ENCODE measurements at regions not wholly inside any gene's neighbourhood (a gene's known extent, or its start where the extent isn't known, plus 50 kb on each side); places are given as distances from the start of the nearest gene placed in this dataset.

- Histone ChIP-seq H3F3A (ENCODE audit: insufficient read depth, low read depth) (no peaks in the 10 kb centered on the region), H3K4me1 (replicated peaks; ENCODE audit: insufficient read depth) (0 out of 2 replicates have a peak, but pooled peaks cover 5% of the 10 kb centered on the region), H3K27me3 (ENCODE audit: insufficient read depth, low read depth) (no peaks in the 10 kb centered on the region), H3K27ac (no peak overlapping the region), H3K79me2 (ENCODE audit: low read depth) (no peaks in the 10 kb centered on the region), H3K36me3 (ENCODE audit: low read depth) (no peaks in the 10 kb centered on the region), H2AFZ (no peak overlapping the region; the same call in 1 of the 2 replicates), H3K4me3 (no peak overlapping the region), H4K20me1 (ENCODE audit: insufficient read depth) (no peaks in the 10 kb centered on the region), H3K4me2 (no peak overlapping the region), H3K9me3 (ENCODE audit: insufficient read depth, low read depth) (no peaks in the 10 kb centered on the region), H3K9me2 (ENCODE audit: insufficient read depth) (no peaks in the 10 kb centered on the region)
- no TSS peak for BruUV-seq (replicated peaks)
- CTCF ChIA-PET: interaction anchor here (1.2 kb wide), 1 partner anchor 97 kb away, joined by 4 read pairs; no protein-coding TSS in a partner anchor
- peak in 1 of 2 experiments; percentile 37 for DNase-seq
- intact Hi-C loops (cut with micrococcal nuclease; ENCODE audit: unreplicated experiment): no loop called here
- POLR2A ChIA-PET (ENCODE audit: unreplicated experiment): no interaction called here
- no peak for TF ChIP-seq EZH2 (IDR thresholded peaks at IDR 0.05; ENCODE audit: low read depth)
- no peak for TF ChIP-seq CTCF (conservative IDR thresholded peaks at IDR 0.05)
Observed at GRCh38 chr13:50222569-50223332, 207.5 kb downstream of the KCNRG start.

DNA sequence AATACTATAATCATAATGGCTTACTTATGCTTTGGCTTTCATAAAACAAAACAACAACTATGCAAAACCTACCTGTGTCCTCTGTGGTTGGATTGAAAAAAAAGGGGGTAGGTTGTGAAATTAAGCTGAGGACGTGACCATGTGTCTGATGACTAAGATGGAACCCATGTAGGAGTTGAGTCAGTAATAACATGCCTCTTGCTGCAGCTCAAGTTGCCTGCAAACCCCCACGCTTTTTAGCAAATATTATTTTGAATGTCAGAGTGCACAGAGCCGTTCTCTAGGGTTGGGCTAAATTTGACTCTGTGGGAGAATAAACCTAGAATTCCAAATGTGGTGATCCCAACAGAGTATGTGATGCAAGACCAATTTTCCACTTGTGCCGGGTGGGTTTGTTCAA is 209.3 kb downstream of the KCNRG start:
- TF ChIP-seq EZH2 (IDR thresholded peaks at IDR 0.05; ENCODE audit: low read depth): no peak
- TF ChIP-seq CTCF (conservative IDR thresholded peaks at IDR 0.05): no peak
- H3K27ac ChIP-seq: no peak overlapping the region
- no peaks in the 10 kb centered on the region for H3K9me2 ChIP-seq (ENCODE audit: insufficient read depth)
- no peak for DNase-seq
- ChIA-PET POLR2A (ENCODE audit: unreplicated experiment) (no interaction called here), CTCF (no interaction called here)
- H3K4me2 ChIP-seq: no peak overlapping the region
- no peak overlapping the region for H3K4me3 ChIP-seq
- no peaks in the 10 kb centered on the region for H4K20me1 ChIP-seq (ENCODE audit: insufficient read depth)
- no peaks in the 10 kb centered on the region for H3K79me2 ChIP-seq (ENCODE audit: low read depth)
- H3K27me3 ChIP-seq (ENCODE audit: insufficient read depth, low read depth): no peaks in the 10 kb centered on the region
- no peak overlapping the region for H2AFZ ChIP-seq
- intact Hi-C loops (cut with micrococcal nuclease; ENCODE audit: unreplicated experiment): no loop called here
- no peaks in the 10 kb centered on the region for H3K36me3 ChIP-seq (ENCODE audit: low read depth)
- no peaks in the 10 kb centered on the region for H3F3A ChIP-seq (ENCODE audit: insufficient read depth, low read depth)
- no TSS peak for BruUV-seq (replicated peaks)
- H3K4me1 ChIP-seq (replicated peaks; ENCODE audit: insufficient read depth): 0 out of 2 replicates have a peak, but pooled peaks cover 5% of the 10 kb centered on the region
- no peaks in the 10 kb centered on the region for H3K9me3 ChIP-seq (ENCODE audit: insufficient read depth, low read depth)

DNA sequence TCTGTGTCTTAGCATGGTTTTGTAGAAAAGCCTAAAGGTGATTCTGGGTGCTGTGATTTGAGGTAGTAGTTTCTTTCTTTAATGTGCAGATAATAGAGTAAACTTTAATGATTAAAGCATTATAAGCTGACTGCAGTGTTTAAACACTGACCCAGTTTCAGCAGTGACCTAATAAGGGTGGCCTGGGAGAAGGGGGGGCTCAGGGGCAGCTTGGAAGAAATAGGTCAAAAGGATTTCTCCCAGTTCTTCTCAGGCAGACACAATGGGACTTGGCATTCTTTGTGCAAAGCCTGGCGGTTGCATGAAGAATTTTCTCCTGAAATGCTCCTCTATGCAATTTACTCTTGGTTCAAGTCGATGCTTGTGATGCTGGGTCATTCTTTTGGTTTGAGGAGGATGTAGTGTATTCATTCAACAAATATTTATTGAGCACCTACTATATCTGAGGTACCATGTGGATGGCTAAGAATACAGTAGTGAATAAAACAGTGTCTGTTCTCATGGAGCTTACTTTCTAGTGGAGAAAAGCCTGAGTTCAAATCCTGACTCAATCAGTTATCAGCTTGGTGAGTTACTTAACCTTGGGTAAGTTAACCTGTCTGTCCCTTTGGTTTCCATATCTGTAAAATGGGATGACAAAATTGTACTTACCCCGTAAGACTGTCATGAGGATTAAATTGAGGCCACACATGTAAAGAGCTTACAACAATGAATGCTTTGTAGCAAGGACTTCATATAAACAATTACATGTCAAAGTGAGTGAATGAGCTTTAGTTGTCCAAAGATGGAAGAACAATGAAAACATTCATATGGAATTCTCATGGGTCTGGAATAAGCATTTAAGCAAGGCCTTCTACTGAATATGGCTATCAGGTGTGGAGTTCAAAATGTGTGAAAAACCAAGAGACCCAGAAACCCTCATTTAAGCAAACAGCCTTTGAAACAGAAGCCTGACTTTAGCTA is 210.2 kb downstream of the KCNRG start:
- intact Hi-C loops (cut with micrococcal nuclease; ENCODE audit: unreplicated experiment): no loop called here
- Histone ChIP-seq H3K9me3 (ENCODE audit: insufficient read depth, low read depth) (no peaks in the 10 kb centered on the region), H3K9me2 (ENCODE audit: insufficient read depth) (no peaks in the 10 kb centered on the region), H3K36me3 (ENCODE audit: low read depth) (no peaks in the 10 kb centered on the region), H3K4me3 (no peak overlapping the region), H3K4me1 (replicated peaks; ENCODE audit: insufficient read depth) (0 out of 2 replicates have a peak, but pooled peaks cover 5% of the 10 kb centered on the region), H2AFZ (no peak overlapping the region), H3K79me2 (ENCODE audit: low read depth) (no peaks in the 10 kb centered on the region), H3K27me3 (ENCODE audit: insufficient read depth, low read depth) (no peaks in the 10 kb centered on the region), H4K20me1 (ENCODE audit: insufficient read depth) (no peaks in the 10 kb centered on the region), H3K27ac (no peak overlapping the region), H3F3A (ENCODE audit: insufficient read depth, low read depth) (no peaks in the 10 kb centered on the region), H3K4me2 (no peak overlapping the region)
- no peak for TF ChIP-seq CTCF (conservative IDR thresholded peaks at IDR 0.05)
- no peak for TF ChIP-seq EZH2 (IDR thresholded peaks at IDR 0.05; ENCODE audit: low read depth)
- POLR2A ChIA-PET (ENCODE audit: unreplicated experiment): interaction anchor here (0.5 to 0.6 kb wide), 2 partner anchors 132 to 529 kb away, joined by 10 read pairs; no protein-coding TSS in a partner anchor
- CTCF ChIA-PET: no interaction called here
- no TSS peak for BruUV-seq (replicated peaks)
- DNase-seq: no peak

All from PC-9 (cell line).